Upper lobe of right lung (tissue), 1 donor: ENCODE measurements at regions not wholly inside any gene's neighbourhood (a gene's known extent, or its start where the extent isn't known, plus 50 kb on each side); places are given as distances from the start of the nearest gene placed in this dataset.
"Not testable (repeated sequence)": the region's sequence is repeated elsewhere in the genome, so short reads cannot be mapped to it uniquely, and the experiment has no call there.

ENCODE experiments used
- ATAC-seq: fragments of 200-7000 bp; cut with Tn5 transposase; one replicate; pipeline ENCODE4 v1.9.1; 2020; ENCODE audit warnings: mild to moderate bottlenecking, moderate library complexity
- DNase-seq: peaks from one replicate; pipeline ENCODE4 v3.0.0-alpha.2; 2020
- H3K27ac ChIP-seq: fragments of 200-600 bp; one replicate; pipeline ENCODE4 v1.8.0; 2022
- H3K27me3 ChIP-seq: fragments of 200-600 bp; one replicate; pipeline ENCODE4 v1.8.0; 2022; ENCODE audit warnings: mild to moderate bottlenecking
- H3K36me3 ChIP-seq: fragments of 200-600 bp; one replicate; pipeline ENCODE4 v1.8.0; 2022
- H3K4me1 ChIP-seq: fragments of 200-600 bp; one replicate; pipeline ENCODE4 v1.8.0; 2022
- H3K4me3 ChIP-seq: fragments of 200-600 bp; one replicate; pipeline ENCODE4 v1.8.0; 2022; ENCODE audit warnings: mild to moderate bottlenecking
- H3K9me3 ChIP-seq: fragments of 200-600 bp; one replicate; pipeline ENCODE4 v1.8.0; 2022
- CTCF ChIP-seq: fragments of 200-600 bp; IDR thresholded peaks from one replicate; pipeline ENCODE4 v1.8.0; 2022; ENCODE audit warnings: antibody characterized with exemption
- intact Hi-C: fragments of 100-400 bp; cut with DNase I; formaldehyde crosslinking; loops from one replicate; pipeline ENCODE4 v1.11.0; 2022
- donor health status: DM: no; HTN: yes; CAD: no; lungs with severe emphysema.

- Histone ChIP-seq H3K9me3 (no peaks in the 10 kb centered on the region), H3K4me1 (no peaks in the 10 kb centered on the region), H3K27me3 (no peaks in the 10 kb centered on the region), H3K36me3 (no peaks in the 10 kb centered on the region), H3K27ac (no peak overlapping the region), H3K4me3 (no peak overlapping the region)
- no peak for ATAC-seq
- intact Hi-C loops: no loop called here
- DNase-seq: no peak
- TF ChIP-seq CTCF: no peak
Measured at GRCh38 chr9:105121861-105122430, 122.5 kb upstream of the SLC44A1 start.

GRCh38 chr9:105124598-105124997 lies 119.9 kb upstream of the SLC44A1 start:
- intact Hi-C loops, H3K9me3 ChIP-seq, DNase-seq, H3K27me3 ChIP-seq, H3K36me3 ChIP-seq, H3K4me3 ChIP-seq, ATAC-seq, H3K4me1 ChIP-seq, H3K27ac ChIP-seq: not testable (repeated sequence)

- no peaks in the 10 kb centered on the region for H3K36me3 ChIP-seq
- ATAC-seq (no peak), DNase-seq (no peak)
- no peak overlapping the region for H3K4me3 ChIP-seq
- intact Hi-C loops: no loop called here
- no peaks in the 10 kb centered on the region for H3K27me3 ChIP-seq
- peaks cover 5% of the 10 kb centered on the region for H3K4me1 ChIP-seq
- no peak overlapping the region for H3K27ac ChIP-seq
- TF ChIP-seq CTCF: no peak
- no peaks in the 10 kb centered on the region for H3K9me3 ChIP-seq
Measured at GRCh38 chr9:105126226-105126625, 118.2 kb upstream of the SLC44A1 start.

GRCh38 chr9:105127863-105128220 lies 116.6 kb upstream of the SLC44A1 start:
- H3K27me3 ChIP-seq: no peaks in the 10 kb centered on the region
- no peak overlapping the region for H3K27ac ChIP-seq
- intact Hi-C loops: no loop called here
- peaks cover 5% of the 10 kb centered on the region for H3K4me1 ChIP-seq
- H3K9me3 ChIP-seq: no peaks in the 10 kb centered on the region
- H3K36me3 ChIP-seq: no peaks in the 10 kb centered on the region
- peak; percentile 65 for ATAC-seq
- DNase-seq: no peak
- no peak overlapping the region for H3K4me3 ChIP-seq
- no peak for TF ChIP-seq CTCF

GRCh38 chr9:105128908-105129600 lies 115.4 kb upstream of the SLC44A1 start:
- no peaks in the 10 kb centered on the region for H3K27me3 ChIP-seq
- peaks cover 5% of the 10 kb centered on the region for H3K4me1 ChIP-seq
- no peaks in the 10 kb centered on the region for H3K9me3 ChIP-seq
- TF ChIP-seq CTCF: no peak
- intact Hi-C loops: no loop called here
- H3K36me3 ChIP-seq: no peaks in the 10 kb centered on the region
- ATAC-seq (no peak), DNase-seq (no peak)
- H3K4me3 ChIP-seq: no peak overlapping the region
- no peak overlapping the region for H3K27ac ChIP-seq

GRCh38 chr9:105129731-105130130 lies 114.7 kb upstream of the SLC44A1 start:
- no peak overlapping the region for H3K4me3 ChIP-seq
- H3K4me1 ChIP-seq: peaks cover 5% of the 10 kb centered on the region
- intact Hi-C loops: no loop called here
- no peaks in the 10 kb centered on the region for H3K27me3 ChIP-seq
- no peak for ATAC-seq
- H3K9me3 ChIP-seq: no peaks in the 10 kb centered on the region
- H3K27ac ChIP-seq: no peak overlapping the region
- TF ChIP-seq CTCF: no peak
- DNase-seq: no peak
- H3K36me3 ChIP-seq: no peaks in the 10 kb centered on the region
